ENCODE measurements at regions not wholly inside any gene's neighbourhood (a gene's known extent, or its start where the extent isn't known, plus 50 kb on each side); places are given as distances from the start of the nearest gene placed in this dataset.

DNA sequence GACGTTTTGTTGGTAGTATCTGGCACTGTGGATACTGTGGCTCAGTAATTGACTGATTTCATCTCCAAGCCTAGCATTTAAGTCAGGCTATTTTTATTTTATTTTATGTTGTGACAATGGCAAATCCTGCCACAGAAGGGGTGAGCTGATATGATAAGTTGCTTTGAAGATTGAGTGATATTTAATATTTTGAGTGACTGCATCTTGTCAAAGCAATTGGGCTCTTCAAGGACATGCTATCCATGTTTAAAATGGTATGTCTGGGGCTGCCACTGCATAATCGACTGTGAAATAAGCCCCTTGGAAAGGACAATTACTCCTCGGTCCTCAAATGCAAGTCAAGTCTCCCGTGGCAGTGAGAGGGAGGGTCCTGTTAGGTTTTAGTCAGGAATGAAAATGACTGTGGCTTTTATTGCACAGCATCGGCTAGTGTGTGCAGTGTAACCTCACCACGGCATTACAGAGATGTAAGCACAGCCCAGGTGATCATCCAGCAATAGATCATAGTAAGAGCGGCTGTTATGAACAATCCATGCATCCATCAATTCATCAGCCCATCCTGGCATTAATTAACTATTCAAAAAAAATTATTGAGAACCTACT, 178.2 kb downstream of the GBA3 start:
- no peaks in the 10 kb centered on the region for H3K79me1 ChIP-seq (ENCODE audit: insufficient read depth, low read depth, low read length, poor library complexity, severe bottlenecking)
- no peaks in the 10 kb centered on the region for H3K23me2 ChIP-seq (ENCODE audit: insufficient read length, low read depth, low read length, poor library complexity, severe bottlenecking)
- H2BK5ac ChIP-seq (ENCODE audit: insufficient read length, low read length), result no peak overlapping the region
- Mint-ChIP-seq H3K9me3 (no peaks in the 10 kb centered on the region), H3K4me1 (no peaks in the 10 kb centered on the region), H3K27me3 (ENCODE audit: low read depth) (no peaks in the 10 kb centered on the region), H3K36me3 (ENCODE audit: insufficient read depth in 1 of 3, low read depth in 3 of 3) (no peaks in the 10 kb centered on the region), H3K27ac (no peak overlapping the region), H3K4me3 (no peak overlapping the region)
- no peak for DNase-seq
- no peak overlapping the region for H3K27ac ChIP-seq (ENCODE audit: insufficient read length, low read depth, low read length)
- no peak overlapping the region for H2BK12ac ChIP-seq (ENCODE audit: insufficient read length, low read depth, low read length)
- no peak overlapping the region for H2BK120ac ChIP-seq (ENCODE audit: low read depth, low read length, poor library complexity, severe bottlenecking)
- no peaks in the 10 kb centered on the region for H4K20me1 ChIP-seq (ENCODE audit: control insufficient read depth, insufficient read depth, insufficient read length)
- no peak overlapping the region for H4K91ac ChIP-seq (ENCODE audit: insufficient read length, low read depth, low read length)
- no peaks in the 10 kb centered on the region for H3K79me2 ChIP-seq (ENCODE audit: insufficient read depth, low read length)
- no CpG with 5 or more reads among the region's 7 CpGs for WGBS (ENCODE audit: extremely low coverage, insufficient read length, low lambda C conversion rate)
- H3K56ac ChIP-seq (ENCODE audit: insufficient read length, low read depth, low read length), result no peak overlapping the region
- no peak overlapping the region for H3K4me2 ChIP-seq (ENCODE audit: insufficient read depth, insufficient read length, low read length)
- no peak overlapping the region for H3K18ac ChIP-seq (ENCODE audit: insufficient read length, low read depth, low read length)
- H3K9me3 ChIP-seq (ENCODE audit: control insufficient read depth, low read depth, low read length), result no peaks in the 10 kb centered on the region
- no peak overlapping the region for H4K8ac ChIP-seq (replicated peaks; ENCODE audit: insufficient read length, low read depth, low read length)
- no peak overlapping the region for H2AFZ ChIP-seq (ENCODE audit: low read length)
- H2AK5ac ChIP-seq (ENCODE audit: insufficient read length, low read length), result no peak overlapping the region
- H3K23ac ChIP-seq (ENCODE audit: insufficient read length, low read depth, low read length), result no peak overlapping the region
- H3K4ac ChIP-seq (ENCODE audit: low read depth, low read length), result no peak overlapping the region
- no peak overlapping the region for H2BK15ac ChIP-seq (ENCODE audit: low read depth, low read length)
- H3K27me3 ChIP-seq (ENCODE audit: insufficient read depth, low read length), result no peaks in the 10 kb centered on the region
- no peaks in the 10 kb centered on the region for H3K4me1 ChIP-seq (ENCODE audit: insufficient read depth, low read length)
- H3T11ph ChIP-seq (ENCODE audit: low read length), result no peak overlapping the region
- H3K9ac ChIP-seq (ENCODE audit: extremely low read depth, insufficient read length, low read length), result no peak overlapping the region
- no peak overlapping the region for H3K14ac ChIP-seq (ENCODE audit: insufficient read depth, low read length)
- no peak overlapping the region for H2BK20ac ChIP-seq (ENCODE audit: low read depth, low read length, poor library complexity, severe bottlenecking)
- TF ChIP-seq, protein P1, sequence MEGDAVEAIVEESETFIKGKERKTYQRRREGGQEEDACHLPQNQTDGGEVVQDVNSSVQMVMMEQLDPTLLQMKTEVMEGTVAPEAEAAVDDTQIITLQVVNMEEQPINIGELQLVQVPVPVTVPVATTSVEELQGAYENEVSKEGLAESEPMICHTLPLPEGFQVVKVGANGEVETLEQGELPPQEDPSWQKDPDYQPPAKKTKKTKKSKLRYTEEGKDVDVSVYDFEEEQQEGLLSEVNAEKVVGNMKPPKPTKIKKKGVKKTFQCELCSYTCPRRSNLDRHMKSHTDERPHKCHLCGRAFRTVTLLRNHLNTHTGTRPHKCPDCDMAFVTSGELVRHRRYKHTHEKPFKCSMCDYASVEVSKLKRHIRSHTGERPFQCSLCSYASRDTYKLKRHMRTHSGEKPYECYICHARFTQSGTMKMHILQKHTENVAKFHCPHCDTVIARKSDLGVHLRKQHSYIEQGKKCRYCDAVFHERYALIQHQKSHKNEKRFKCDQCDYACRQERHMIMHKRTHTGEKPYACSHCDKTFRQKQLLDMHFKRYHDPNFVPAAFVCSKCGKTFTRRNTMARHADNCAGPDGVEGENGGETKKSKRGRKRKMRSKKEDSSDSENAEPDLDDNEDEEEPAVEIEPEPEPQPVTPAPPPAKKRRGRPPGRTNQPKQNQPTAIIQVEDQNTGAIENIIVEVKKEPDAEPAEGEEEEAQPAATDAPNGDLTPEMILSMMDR (conservative IDR thresholded peaks at IDR 0.05), result no peak
- no peak overlapping the region for H4K5ac ChIP-seq (ENCODE audit: insufficient read length, low read depth, low read length)
